Ishikawa (cell line): ENCODE measurements at regions not wholly inside any gene's neighbourhood (a gene's known extent, or its start where the extent isn't known, plus 50 kb on each side); places are given as distances from the start of the nearest gene placed in this dataset.

Experiments used
- CEBPB ChIP-seq: IDR thresholded peaks from 2 replicates; pipeline ENCODE4 v1.6.1; 2012
- FOXM1 ChIP-seq: IDR thresholded peaks from 2 replicates; pipeline ENCODE4 v1.6.1; 2012; ENCODE audit warnings: low read depth, borderline replicate concordance
- RAD21 ChIP-seq: IDR thresholded peaks from 2 replicates; pipeline ENCODE4 v1.6.1; 2012; ENCODE audit warnings: low read depth
- TAF1 ChIP-seq: IDR thresholded peaks from 2 replicates; pipeline ENCODE4 v1.6.1; 2012; ENCODE audit warnings: low read depth, mild to moderate bottlenecking
- TCF12 ChIP-seq: IDR thresholded peaks from 2 replicates; pipeline ENCODE4 v1.6.1; 2012; ENCODE audit warnings: low read depth
- YY1 ChIP-seq: IDR thresholded peaks from 2 replicates; pipeline ENCODE4 v1.6.1; 2012; ENCODE audit warnings: low read depth
- TF ChIP-seq, protein P1 (sequence below): IDR thresholded peaks from 2 replicates; pipeline ENCODE4 v1.6.1; 2012; ENCODE audit warnings: low read depth, mild to moderate bottlenecking

DNA sequence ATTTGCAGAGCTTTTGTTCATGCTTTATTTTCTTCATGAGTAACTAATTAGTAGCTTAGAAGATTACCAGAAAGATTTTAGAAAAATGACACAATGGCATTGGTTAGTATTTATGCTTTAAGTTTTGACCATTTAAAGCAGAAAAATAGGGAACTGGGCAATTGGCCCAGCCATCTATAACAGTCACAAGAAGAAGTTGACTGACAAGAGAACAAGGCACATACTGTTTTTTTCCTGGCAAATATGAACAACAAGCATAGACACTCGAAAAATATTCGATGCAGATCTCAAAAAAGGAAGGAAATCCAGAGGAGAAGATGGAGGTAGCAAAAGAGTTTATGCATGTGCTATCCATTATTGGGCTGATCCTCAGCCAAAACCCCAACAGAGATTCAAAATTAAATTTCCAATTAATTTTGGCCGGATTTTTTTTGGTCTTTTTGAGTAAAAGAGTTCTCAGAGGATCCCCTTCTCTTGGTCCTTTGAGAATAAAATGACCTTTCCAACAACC is 200.8 kb upstream of the SLC35G4 start:
- TF ChIP-seq TCF12 (no peak), CEBPB (no peak), RAD21 (no peak), FOXM1 (no peak), YY1 (no peak), TAF1 (no peak)
- TF ChIP-seq, protein P1, sequence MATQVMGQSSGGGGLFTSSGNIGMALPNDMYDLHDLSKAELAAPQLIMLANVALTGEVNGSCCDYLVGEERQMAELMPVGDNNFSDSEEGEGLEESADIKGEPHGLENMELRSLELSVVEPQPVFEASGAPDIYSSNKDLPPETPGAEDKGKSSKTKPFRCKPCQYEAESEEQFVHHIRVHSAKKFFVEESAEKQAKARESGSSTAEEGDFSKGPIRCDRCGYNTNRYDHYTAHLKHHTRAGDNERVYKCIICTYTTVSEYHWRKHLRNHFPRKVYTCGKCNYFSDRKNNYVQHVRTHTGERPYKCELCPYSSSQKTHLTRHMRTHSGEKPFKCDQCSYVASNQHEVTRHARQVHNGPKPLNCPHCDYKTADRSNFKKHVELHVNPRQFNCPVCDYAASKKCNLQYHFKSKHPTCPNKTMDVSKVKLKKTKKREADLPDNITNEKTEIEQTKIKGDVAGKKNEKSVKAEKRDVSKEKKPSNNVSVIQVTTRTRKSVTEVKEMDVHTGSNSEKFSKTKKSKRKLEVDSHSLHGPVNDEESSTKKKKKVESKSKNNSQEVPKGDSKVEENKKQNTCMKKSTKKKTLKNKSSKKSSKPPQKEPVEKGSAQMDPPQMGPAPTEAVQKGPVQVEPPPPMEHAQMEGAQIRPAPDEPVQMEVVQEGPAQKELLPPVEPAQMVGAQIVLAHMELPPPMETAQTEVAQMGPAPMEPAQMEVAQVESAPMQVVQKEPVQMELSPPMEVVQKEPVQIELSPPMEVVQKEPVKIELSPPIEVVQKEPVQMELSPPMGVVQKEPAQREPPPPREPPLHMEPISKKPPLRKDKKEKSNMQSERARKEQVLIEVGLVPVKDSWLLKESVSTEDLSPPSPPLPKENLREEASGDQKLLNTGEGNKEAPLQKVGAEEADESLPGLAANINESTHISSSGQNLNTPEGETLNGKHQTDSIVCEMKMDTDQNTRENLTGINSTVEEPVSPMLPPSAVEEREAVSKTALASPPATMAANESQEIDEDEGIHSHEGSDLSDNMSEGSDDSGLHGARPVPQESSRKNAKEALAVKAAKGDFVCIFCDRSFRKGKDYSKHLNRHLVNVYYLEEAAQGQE: no peak
